ENCODE measurements at regions not wholly inside any gene's neighbourhood (a gene's known extent, or its start where the extent isn't known, plus 50 kb on each side); places are given as distances from the start of the nearest gene placed in this dataset.

GRCh38 chr18:24561369-24561965 is 101.0 kb downstream of the HRH4 start:
- DNase-seq = no peak

GRCh38 chr18:24567199-24567598 is 106.8 kb downstream of the HRH4 start:
- no peak for DNase-seq

GRCh38 chr18:24570716-24571115 is 110.3 kb downstream of the HRH4 start:
- no peak for DNase-seq

GRCh38 chr18:24582771-24583170 is 122.3 kb downstream of the HRH4 start:
- no peak for DNase-seq

- no peak for DNase-seq
These were observed 123.8 kb downstream of the HRH4 start for GRCh38 chr18:24584205-24584604.

GRCh38 chr18:24584813-24585212 is 124.4 kb downstream of the HRH4 start:
- DNase-seq = no peak

GRCh38 chr18:24585996-24586566 is 125.6 kb downstream of the HRH4 start:
- no peak for DNase-seq

GRCh38 chr18:24586662-24587360 is 126.4 kb downstream of the HRH4 start:
- no peak for DNase-seq

GRCh38 chr18:24588440-24588839 is 128.0 kb downstream of the HRH4 start:
- DNase-seq = no peak

GRCh38 chr18:24590946-24591345 is 130.5 kb downstream of the HRH4 start:
- no peak for DNase-seq

GRCh38 chr18:24593401-24593800 is 133.0 kb downstream of the HRH4 start:
- no peak for DNase-seq

- DNase-seq = peak; percentile 39
These were observed 133.4 kb downstream of the HRH4 start for GRCh38 chr18:24593886-24594285.

GRCh38 chr18:24595561-24596031 is 135.2 kb downstream of the HRH4 start:
- DNase-seq = no peak

GRCh38 chr18:24600076-24600654 is 139.7 kb downstream of the HRH4 start:
- peak; percentile 71 for DNase-seq

GRCh38 chr18:24601585-24601984 is 141.1 kb downstream of the HRH4 start:
- no peak for DNase-seq

GRCh38 chr18:24602201-24602600 is 141.8 kb downstream of the HRH4 start:
- no peak for DNase-seq

- DNase-seq = no peak
These were observed 142.7 kb downstream of the HRH4 start for GRCh38 chr18:24603151-24603550.

- no peak for DNase-seq
These were observed 145.0 kb downstream of the HRH4 start for GRCh38 chr18:24605444-24605843.

GRCh38 chr18:24609254-24609653 is 148.8 kb downstream of the HRH4 start:
- no peak for DNase-seq

- DNase-seq = no peak
These were observed 150.6 kb downstream of the HRH4 start for GRCh38 chr18:24611075-24611474.

- DNase-seq = no peak
These were observed 153.6 kb downstream of the HRH4 start for GRCh38 chr18:24613896-24614640.

- peak; percentile 63 for DNase-seq
These were observed 156.2 kb downstream of the HRH4 start for GRCh38 chr18:24616653-24617052.

Data from renal pelvis (tissue), 1 donor.